CD4-positive, alpha-beta T cell (primary cell): ENCODE measurements at regions not wholly inside any gene's neighbourhood (a gene's known extent, or its start where the extent isn't known, plus 50 kb on each side); places are given as distances from the start of the nearest gene placed in this dataset.

Source experiments
- ATAC-seq: fragments of 200-7000 bp; cut with Tn5 transposase; one replicate; pipeline ENCODE4 v1.10.0; 2022; ENCODE audit warnings: mild to moderate bottlenecking; ENCODE audit not compliant: poor library complexity
- CTCF ChIA-PET: fragments of 350-600 bp; sonication (Branson Sonifier 250); formaldehyde crosslinking; loops from one replicate; lab custom pipeline; 2021; ENCODE audit warnings: antibody characterized with exemption, inconsistent platforms; lab: Charles Lee
- POLR2A ChIA-PET: fragments of 350-600 bp; sonication (Branson Sonifier 250); formaldehyde crosslinking; loops from one replicate; lab custom pipeline; 2021; ENCODE audit warnings: antibody characterized with exemption, inconsistent platforms; lab: Charles Lee
- DNase-seq, 14 experiments: peaks; one replicate each; pipeline ENCODE4 v3.0.0-alpha.2; 2013 to 2020; ENCODE audit warnings: mixed read lengths in 2 of 14
- H3K27ac ChIP-seq, 2 donors: one replicate each; pipeline versions ENCODE4 v1.5.1 to v1.7.0; 2013; ENCODE audit warnings: low read length in 2 of 2, low read depth in 1 of 2, mild to moderate bottlenecking in 1 of 2
- H3K27me3 ChIP-seq, 2 experiments: 1 replicate in 1 of 2; 2 replicates in 1 of 2; pipeline versions ENCODE4 v1.6.1 to v1.7.0; 2013; ENCODE audit warnings: low read length in 2 of 2, control low read depth in 1 of 2, mild to moderate bottlenecking in 1 of 2, moderate library complexity in 1 of 2; ENCODE audit not compliant: insufficient read depth in 2 of 2, control insufficient read depth in 1 of 2
- H3K36me3 ChIP-seq: one replicate; pipeline ENCODE4 v1.6.1; 2013; ENCODE audit warnings: low read length, control low read depth; ENCODE audit not compliant: insufficient read depth
- H3K4me1 ChIP-seq: one replicate; pipeline ENCODE4 v1.6.1; 2013; ENCODE audit warnings: low read length, control low read depth; ENCODE audit not compliant: insufficient read depth
- H3K4me3 ChIP-seq: one replicate; pipeline ENCODE4 v1.5.1; 2013; ENCODE audit warnings: mild to moderate bottlenecking, low read length, moderate library complexity
- H3K9me3 ChIP-seq, 2 experiments: 1 replicate in 1 of 2; 2 replicates in 1 of 2; pipeline versions ENCODE4 v1.6.1 to v1.7.0; 2013; ENCODE audit warnings: low read length in 2 of 2, mild to moderate bottlenecking in 2 of 2, control low read depth in 1 of 2, moderate library complexity in 1 of 2; ENCODE audit not compliant: control insufficient read depth in 1 of 2, insufficient read depth in 1 of 2
- H3K27ac Mint-ChIP-seq: one replicate; pipeline ENCODE4 v1.8.0; 2020; ENCODE audit warnings: mixed read lengths
- H3K27me3 Mint-ChIP-seq: one replicate; pipeline ENCODE4 v1.8.0; 2021; ENCODE audit warnings: mixed read lengths
- H3K36me3 Mint-ChIP-seq: one replicate; pipeline ENCODE4 v1.8.0; 2021; ENCODE audit warnings: low read depth, mixed read lengths
- H3K4me1 Mint-ChIP-seq: one replicate; pipeline ENCODE4 v1.8.0; 2021; ENCODE audit warnings: low read depth, mixed read lengths
- H3K4me3 Mint-ChIP-seq: one replicate; pipeline ENCODE4 v1.8.0; 2020; ENCODE audit warnings: mild to moderate bottlenecking, mixed read lengths
- H3K9me3 Mint-ChIP-seq: one replicate; pipeline ENCODE4 v1.8.0; 2020; ENCODE audit warnings: mixed read lengths
- intact Hi-C, 2 experiments: fragments of 100-400 bp; cut with DNase I in 1 of 2; cut with micrococcal nuclease in 1 of 2; formaldehyde crosslinking; loops; one replicate each; pipeline versions ENCODE4 v1.15.1 to v1.9.0; 2023 to 2025; cut with DNase I, micrococcal nuclease
- TF ChIP-seq, protein P1 (sequence below): fragments of 200-600 bp; IDR thresholded peaks from one replicate; pipeline ENCODE4 v1.8.0; 2022; ENCODE audit warnings: antibody characterized with exemption, mild to moderate bottlenecking

DNA sequence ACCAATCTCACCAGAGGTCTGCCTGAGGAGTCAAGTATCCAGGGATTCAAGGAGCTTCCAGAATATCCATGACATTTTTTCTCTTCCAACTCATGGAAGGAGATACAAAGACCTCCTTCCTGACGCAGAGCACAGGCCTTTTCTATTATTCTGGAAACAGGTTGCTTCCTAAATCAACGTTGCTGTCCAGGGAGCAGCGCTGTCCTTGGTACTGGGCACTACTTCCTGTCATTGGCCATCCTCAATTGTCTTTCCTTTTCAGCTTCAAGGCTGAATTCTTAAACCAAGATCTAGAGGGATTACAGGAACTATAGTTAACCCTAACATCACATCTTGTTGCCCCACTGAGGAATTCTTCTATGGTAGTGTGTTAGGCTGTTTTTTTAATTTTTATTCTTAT, 50.4 kb upstream of the TBC1D21 start:
- Mint-ChIP-seq H3K27me3 (peaks cover 50% of the 10 kb centered on the region), H3K27ac (no peak overlapping the region), H3K36me3 (no peaks in the 10 kb centered on the region), H3K9me3 (no peaks in the 10 kb centered on the region), H3K4me1 (no peaks in the 10 kb centered on the region), H3K4me3 (no peak overlapping the region)
- Histone ChIP-seq H3K4me3 (no peak overlapping the region), H3K9me3 (peaks cover 0 to 4% of the 10 kb centered on the region in 2 experiments), H3K4me1 (no peaks in the 10 kb centered on the region), H3K36me3 (no peaks in the 10 kb centered on the region), H3K27me3 (peaks cover 0 to 8% of the 10 kb centered on the region in 2 experiments), H3K27ac (no peak overlapping the region)
- ATAC-seq (no peak), DNase-seq (no peak)
- intact Hi-C loops, result no loop called here
- CTCF ChIA-PET, result no interaction called here
- POLR2A ChIA-PET, result no interaction called here
- TF ChIP-seq, protein P1, sequence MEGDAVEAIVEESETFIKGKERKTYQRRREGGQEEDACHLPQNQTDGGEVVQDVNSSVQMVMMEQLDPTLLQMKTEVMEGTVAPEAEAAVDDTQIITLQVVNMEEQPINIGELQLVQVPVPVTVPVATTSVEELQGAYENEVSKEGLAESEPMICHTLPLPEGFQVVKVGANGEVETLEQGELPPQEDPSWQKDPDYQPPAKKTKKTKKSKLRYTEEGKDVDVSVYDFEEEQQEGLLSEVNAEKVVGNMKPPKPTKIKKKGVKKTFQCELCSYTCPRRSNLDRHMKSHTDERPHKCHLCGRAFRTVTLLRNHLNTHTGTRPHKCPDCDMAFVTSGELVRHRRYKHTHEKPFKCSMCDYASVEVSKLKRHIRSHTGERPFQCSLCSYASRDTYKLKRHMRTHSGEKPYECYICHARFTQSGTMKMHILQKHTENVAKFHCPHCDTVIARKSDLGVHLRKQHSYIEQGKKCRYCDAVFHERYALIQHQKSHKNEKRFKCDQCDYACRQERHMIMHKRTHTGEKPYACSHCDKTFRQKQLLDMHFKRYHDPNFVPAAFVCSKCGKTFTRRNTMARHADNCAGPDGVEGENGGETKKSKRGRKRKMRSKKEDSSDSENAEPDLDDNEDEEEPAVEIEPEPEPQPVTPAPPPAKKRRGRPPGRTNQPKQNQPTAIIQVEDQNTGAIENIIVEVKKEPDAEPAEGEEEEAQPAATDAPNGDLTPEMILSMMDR, result no peak
